ENCODE measurements at regions not wholly inside any gene's neighbourhood (a gene's known extent, or its start where the extent isn't known, plus 50 kb on each side); places are given as distances from the start of the nearest gene placed in this dataset.

DNA sequence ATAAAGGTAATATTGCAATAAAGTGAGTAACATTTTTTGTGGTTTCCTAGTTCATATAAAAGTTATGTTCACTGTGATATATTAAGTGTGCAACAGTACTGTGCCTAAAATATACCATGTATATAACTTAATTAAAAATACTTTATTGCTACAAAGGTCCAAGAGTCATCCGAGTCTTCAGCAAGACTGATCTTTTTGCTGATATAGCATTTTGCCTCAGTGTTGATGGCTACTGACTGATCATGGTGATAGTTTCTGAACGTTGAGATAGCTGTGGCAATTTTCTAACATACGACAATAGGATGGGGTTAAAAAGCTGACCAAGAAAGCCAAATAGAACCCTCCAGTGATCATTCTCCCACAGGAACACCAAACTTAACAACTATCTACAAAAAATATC is 1302.7 kb downstream of the TECRL start:
- no peaks in the 10 kb centered on the region for H3K4me1 Mint-ChIP-seq (ENCODE audit: low read depth)
- DNase-seq: no peak
- CTCF ChIA-PET: no interaction called here

GRCh38 chr4:63105839-63106238 is 1303.4 kb downstream of the TECRL start:
- H3K4me1 ChIP-seq (ENCODE audit: insufficient read depth, low read length): no peaks in the 10 kb centered on the region
- H3K27me3 Mint-ChIP-seq: no peaks in the 10 kb centered on the region
- H3K9me3 ChIP-seq (ENCODE audit: control insufficient read depth in 1 of 2, insufficient read depth in 1 of 2, low read length in 2 of 2): peaks cover 0 to 8% of the 10 kb centered on the region in 2 experiments
- H3K36me3 Mint-ChIP-seq (ENCODE audit: low read depth): no peaks in the 10 kb centered on the region
- ChIA-PET CTCF (no interaction called here), POLR2A (no interaction called here)
- H3K36me3 ChIP-seq (ENCODE audit: insufficient read depth, low read length): no peaks in the 10 kb centered on the region
- H3K4me3 Mint-ChIP-seq: no peak overlapping the region
- H3K27me3 ChIP-seq (ENCODE audit: control insufficient read depth in 1 of 2, insufficient read depth in 2 of 2, low read length in 2 of 2): no peaks in the 10 kb centered on the region
- ATAC-seq (ENCODE audit: poor library complexity) (no peak), DNase-seq (no peak)
- TF ChIP-seq CTCF (IDR thresholded peaks at IDR 0.05): no peak
- no peaks in the 10 kb centered on the region for H3K4me1 Mint-ChIP-seq (ENCODE audit: low read depth)
- H3K27ac Mint-ChIP-seq: no peak overlapping the region
- H3K27ac ChIP-seq (ENCODE audit: low read depth in 1 of 2, low read length in 2 of 2): no peak overlapping the region
- no peak overlapping the region for H3K4me3 ChIP-seq (ENCODE audit: low read length)
- intact Hi-C loops (cut with DNase I, micrococcal nuclease): no loop called here
- peaks cover 9% of the 10 kb centered on the region for H3K9me3 Mint-ChIP-seq

More for the DNA sequence above, 1302.7 kb downstream of the TECRL start:
- no peaks in the 10 kb centered on the region for H3K36me3 Mint-ChIP-seq (ENCODE audit: low read depth)
- H3K27ac Mint-ChIP-seq: no peak overlapping the region
- POLR2A ChIA-PET: no interaction called here
- H3K9me3 ChIP-seq (ENCODE audit: control insufficient read depth in 1 of 2, insufficient read depth in 1 of 2, low read length in 2 of 2): peaks cover 0 to 8% of the 10 kb centered on the region in 2 experiments
- intact Hi-C loops (cut with DNase I, micrococcal nuclease): no loop called here
- H3K27me3 Mint-ChIP-seq: no peaks in the 10 kb centered on the region
- H3K27ac ChIP-seq (ENCODE audit: low read depth in 1 of 2, low read length in 2 of 2): no peak overlapping the region
- peaks cover 11% of the 10 kb centered on the region for H3K9me3 Mint-ChIP-seq
- no peak overlapping the region for H3K4me3 ChIP-seq (ENCODE audit: low read length)
- H3K27me3 ChIP-seq (ENCODE audit: control insufficient read depth in 1 of 2, insufficient read depth in 2 of 2, low read length in 2 of 2): no peaks in the 10 kb centered on the region
- no peaks in the 10 kb centered on the region for H3K36me3 ChIP-seq (ENCODE audit: insufficient read depth, low read length)
- H3K4me3 Mint-ChIP-seq: no peak overlapping the region
- H3K4me1 ChIP-seq (ENCODE audit: insufficient read depth, low read length): no peaks in the 10 kb centered on the region
- no peak for ATAC-seq (ENCODE audit: poor library complexity)
- no peak for TF ChIP-seq CTCF (IDR thresholded peaks at IDR 0.05)

- CTCF ChIA-PET: no interaction called here
- Histone ChIP-seq H3K27me3 (ENCODE audit: control insufficient read depth in 1 of 2, insufficient read depth in 2 of 2, low read length in 2 of 2) (no peaks in the 10 kb centered on the region), H3K27ac (ENCODE audit: low read depth in 1 of 2, low read length in 2 of 2) (no peak overlapping the region), H3K4me3 (ENCODE audit: low read length) (no peak overlapping the region), H3K4me1 (ENCODE audit: insufficient read depth, low read length) (no peaks in the 10 kb centered on the region), H3K9me3 (ENCODE audit: control insufficient read depth in 1 of 2, insufficient read depth in 1 of 2, low read length in 2 of 2) (no peaks in the 10 kb centered on the region), H3K36me3 (ENCODE audit: insufficient read depth, low read length) (no peaks in the 10 kb centered on the region)
- H3K4me1 Mint-ChIP-seq (ENCODE audit: low read depth): no peaks in the 10 kb centered on the region
- DNase-seq (no peak), ATAC-seq (ENCODE audit: poor library complexity) (no peak)
- no peaks in the 10 kb centered on the region for H3K27me3 Mint-ChIP-seq
- no peak overlapping the region for H3K27ac Mint-ChIP-seq
- no peak overlapping the region for H3K4me3 Mint-ChIP-seq
- H3K36me3 Mint-ChIP-seq (ENCODE audit: low read depth): no peaks in the 10 kb centered on the region
- no peak for TF ChIP-seq CTCF (IDR thresholded peaks at IDR 0.05)
- POLR2A ChIA-PET: no interaction called here
- intact Hi-C loops (cut with DNase I, micrococcal nuclease): no loop called here
- peaks cover 9% of the 10 kb centered on the region for H3K9me3 Mint-ChIP-seq
Measured at GRCh38 chr4:63090641-63091040, 1318.6 kb downstream of the TECRL start.

Data from CD4-positive, alpha-beta T cell (primary cell).